IMR-90 (cell line): ENCODE measurements at regions not wholly inside any gene's neighbourhood (a gene's known extent, or its start where the extent isn't known, plus 50 kb on each side); places are given as distances from the start of the nearest gene placed in this dataset.
A peak's percentile ranks its signal among the peaks of the same experiment; 100 is the strongest.

Experiments
- ATAC-seq: fragments of 200-7000 bp; cut with Tn5 transposase; 2 replicates; pipeline ENCODE4 v1.9.1; 2020; ENCODE audit warnings: low read depth, mild to moderate bottlenecking, moderate library complexity
- BruUV-seq: library from RNA; stranded (reverse); fragments of 400-500 nt; replicated peaks from 2 replicates; lab custom pipeline; 2021; lab: Mats Ljungman, UMichigan
- CTCF ChIA-PET: fragments of 300-600 bp; formaldehyde crosslinking; extraction: SDS; loops from one replicate; lab custom pipeline; 2021; ENCODE audit warnings: antibody characterized with exemption; lab: Yijun Ruan, JAX
- POLR2A ChIA-PET: fragments of 300-600 bp; sonication (Branson Sonifier 250); formaldehyde crosslinking; loops from one replicate; lab custom pipeline; 2022; ENCODE audit warnings: antibody characterized with exemption; ENCODE audit not compliant: unreplicated experiment; lab: Charles Lee
- DNase-seq: peaks from one replicate; pipeline ENCODE4 v3.0.0; 2013
- H2AFZ ChIP-seq: replicated peaks from 2 replicates; pipeline ENCODE3; 2013; ENCODE audit warnings: low read length, mild to moderate bottlenecking; ENCODE audit not compliant: poor library complexity
- H2AK5ac ChIP-seq: 2 replicates; pipeline ENCODE4 v1.6.1; 2013; ENCODE audit warnings: low read depth, low read length, inconsistent platforms
- H2AK9ac ChIP-seq: replicated peaks from 2 replicates; pipeline ENCODE3; 2013; ENCODE audit warnings: mild to moderate bottlenecking, low read depth, low read length, moderate library complexity; ENCODE audit not compliant: poor library complexity
- H2BK120ac ChIP-seq: 2 replicates; pipeline ENCODE4 v1.6.1; 2013; ENCODE audit warnings: low read depth, low read length, inconsistent platforms
- H2BK15ac ChIP-seq: 3 replicates; pipeline ENCODE4 v1.6.1; 2013; ENCODE audit warnings: low read depth, low read length, inconsistent platforms
- H2BK20ac ChIP-seq: 2 replicates; pipeline ENCODE4 v1.6.1; 2013; ENCODE audit warnings: low read depth, mild to moderate bottlenecking, inconsistent platforms, low read length, moderate library complexity
- H2BK5ac ChIP-seq: 2 replicates; pipeline ENCODE4 v1.6.1; 2013; ENCODE audit warnings: mild to moderate bottlenecking, low read depth, low read length, inconsistent platforms; ENCODE audit not compliant: poor library complexity, severe bottlenecking
- H3K14ac ChIP-seq: replicated peaks from 2 replicates; pipeline ENCODE4 v1.6.1; 2013; ENCODE audit warnings: low read depth, low read length, inconsistent platforms
- H3K18ac ChIP-seq: 2 replicates; pipeline ENCODE4 v1.6.1; 2013; ENCODE audit warnings: low read depth, low read length, control low read depth
- H3K23ac ChIP-seq: 2 replicates; pipeline ENCODE4 v1.6.1; 2013; ENCODE audit warnings: low read depth, low read length, inconsistent platforms
- H3K27ac ChIP-seq: 2 replicates; pipeline ENCODE4 v1.5.1; 2013; ENCODE audit warnings: mild to moderate bottlenecking, control low read depth, low read length; ENCODE audit not compliant: insufficient read depth
- H3K27me3 ChIP-seq: 2 replicates; pipeline ENCODE4 v1.6.1; 2013; ENCODE audit warnings: low read length; ENCODE audit not compliant: control insufficient read depth, insufficient read depth
- H3K36me3 ChIP-seq: 2 replicates; pipeline ENCODE4 v1.6.1; 2013; ENCODE audit warnings: low read length, mixed read lengths; ENCODE audit not compliant: control insufficient read depth, insufficient read depth
- H3K4ac ChIP-seq: 2 replicates; pipeline ENCODE4 v1.6.1; 2013; ENCODE audit warnings: low read depth, low read length, inconsistent platforms
- H3K4me1 ChIP-seq: 2 replicates; pipeline ENCODE4 v1.6.1; 2013; ENCODE audit warnings: low read length, mixed read lengths; ENCODE audit not compliant: control insufficient read depth, insufficient read depth
- H3K4me2 ChIP-seq: 2 replicates; pipeline ENCODE4 v1.6.1; 2013; ENCODE audit warnings: low read depth, mild to moderate bottlenecking, control low read depth, low read length, moderate library complexity
- H3K4me3 ChIP-seq: 2 replicates; pipeline ENCODE4 v1.5.1; 2013; ENCODE audit warnings: low read depth, mild to moderate bottlenecking, control low read depth, low read length, moderate library complexity; ENCODE audit not compliant: insufficient read depth
- H3K56ac ChIP-seq: 2 replicates; pipeline ENCODE4 v1.6.1; 2013; ENCODE audit warnings: low read length, inconsistent platforms; ENCODE audit not compliant: insufficient read depth; ENCODE audit errors: extremely low read depth
- H3K79me1 ChIP-seq, 2 experiments: 2 replicates each; pipeline ENCODE4 v1.6.1; 2013; ENCODE audit warnings: low read length in 2 of 2, inconsistent platforms in 1 of 2, low read depth in 1 of 2
- H3K9ac ChIP-seq: 2 replicates; pipeline ENCODE4 v1.6.1; 2013; ENCODE audit warnings: low read depth, low read length, control low read depth
- H3K9me1 ChIP-seq: 2 replicates; pipeline ENCODE4 v1.6.1; 2013; ENCODE audit warnings: low read length, inconsistent platforms; ENCODE audit not compliant: insufficient read depth
- H3K9me3 ChIP-seq: 2 replicates; pipeline ENCODE4 v1.6.1; 2013; ENCODE audit warnings: low read length; ENCODE audit not compliant: control insufficient read depth, insufficient read depth
- H4K20me1 ChIP-seq: 2 replicates; pipeline ENCODE4 v1.6.1; 2013; ENCODE audit warnings: low read length, inconsistent platforms; ENCODE audit not compliant: insufficient read depth
- H4K5ac ChIP-seq: 2 replicates; pipeline ENCODE4 v1.6.1; 2013; ENCODE audit warnings: mild to moderate bottlenecking, low read depth, low read length, control low read depth
- H4K8ac ChIP-seq, 2 experiments: 2 replicates each; pipeline ENCODE4 v1.6.1; 2013; ENCODE audit warnings: low read depth in 2 of 2, low read length in 2 of 2, control low read depth in 1 of 2, inconsistent platforms in 1 of 2
- H4K91ac ChIP-seq: 2 replicates; pipeline ENCODE4 v1.6.1; 2013; ENCODE audit warnings: low read depth, low read length, inconsistent platforms; ENCODE audit not compliant: insufficient read depth
- BHLHE40 ChIP-seq: fragments of 150-350 bp; IDR thresholded peaks from 2 replicates; pipeline ENCODE4 v1.6.1; 2016; ENCODE audit warnings: mild to moderate bottlenecking, low read depth, low read length
- CEBPB ChIP-seq: IDR thresholded peaks from 2 replicates; pipeline ENCODE4 v1.6.1; 2012; ENCODE audit warnings: low read depth, low read length, improper control_type of control experiment
- FOS ChIP-seq: fragments of 150-350 bp; IDR thresholded peaks from 2 replicates; pipeline ENCODE4 v1.6.1; 2016; ENCODE audit warnings: low read depth, low read length
- MAZ ChIP-seq: IDR thresholded peaks from 2 replicates; pipeline ENCODE4 v1.6.1; 2012; ENCODE audit warnings: low read depth, mild to moderate bottlenecking, low read length, improper control_type of control experiment, moderate library complexity, borderline replicate concordance
- MXI1 ChIP-seq: IDR thresholded peaks from 2 replicates; pipeline ENCODE4 v1.6.1; 2012; ENCODE audit warnings: low read depth, mild to moderate bottlenecking, low read length, moderate library complexity, borderline replicate concordance
- NFE2L2 ChIP-seq: fragments of 150-350 bp; IDR thresholded peaks from 2 replicates; pipeline ENCODE4 v1.6.1; 2016; ENCODE audit warnings: low read depth, mild to moderate bottlenecking, low read length
- POLR2A ChIP-seq: IDR thresholded peaks from 2 replicates; pipeline ENCODE4 v1.6.1; 2012; ENCODE audit warnings: mild to moderate bottlenecking, low read depth, low read length
- RCOR1 ChIP-seq: IDR thresholded peaks from 2 replicates; pipeline ENCODE4 v1.6.1; 2012; ENCODE audit warnings: mild to moderate bottlenecking, low read length, improper control_type of control experiment; ENCODE audit not compliant: insufficient replicate concordance
- WGBS, 2 experiments: methylation state at CpG; one replicate each; pipeline versions ENCODE4 v1.1.5 to v1.1.7; 2013; ENCODE audit warnings: missing lambda C conversion rate in 2 of 2; ENCODE audit not compliant: insufficient read length in 1 of 2; ENCODE audit errors: extremely low coverage in 2 of 2; 5-methylcytosine and 5-hydroxymethylcytosine counted together
- dilution Hi-C: fragments of 300-500 bp; cut with HindIII; formaldehyde crosslinking; loops from one replicate; pipeline ENCODE4 v1.14.3; 2018; ENCODE audit warnings: low sequenced_read_pairs; ENCODE audit not compliant: unreplicated experiment
- in situ Hi-C: fragments of 300-500 bp; cut with MboI; formaldehyde crosslinking; loops from 3 replicates; pipeline ENCODE4 v1.14.3; 2019; ENCODE audit warnings: low sequenced_read_pairs, inconsistent platforms, mixed read lengths
- intact Hi-C: fragments of 100-400 bp; cut with micrococcal nuclease; formaldehyde crosslinking; loops from 2 replicates; pipeline ENCODE4 v1.10.0; 2022
- TF ChIP-seq, protein P1 (sequence below): fragments of 150-350 bp; IDR thresholded peaks from 2 replicates; pipeline ENCODE4 v1.6.1; 2017; ENCODE audit warnings: mild to moderate bottlenecking, antibody characterized with exemption, low read length, low read depth

DNA sequence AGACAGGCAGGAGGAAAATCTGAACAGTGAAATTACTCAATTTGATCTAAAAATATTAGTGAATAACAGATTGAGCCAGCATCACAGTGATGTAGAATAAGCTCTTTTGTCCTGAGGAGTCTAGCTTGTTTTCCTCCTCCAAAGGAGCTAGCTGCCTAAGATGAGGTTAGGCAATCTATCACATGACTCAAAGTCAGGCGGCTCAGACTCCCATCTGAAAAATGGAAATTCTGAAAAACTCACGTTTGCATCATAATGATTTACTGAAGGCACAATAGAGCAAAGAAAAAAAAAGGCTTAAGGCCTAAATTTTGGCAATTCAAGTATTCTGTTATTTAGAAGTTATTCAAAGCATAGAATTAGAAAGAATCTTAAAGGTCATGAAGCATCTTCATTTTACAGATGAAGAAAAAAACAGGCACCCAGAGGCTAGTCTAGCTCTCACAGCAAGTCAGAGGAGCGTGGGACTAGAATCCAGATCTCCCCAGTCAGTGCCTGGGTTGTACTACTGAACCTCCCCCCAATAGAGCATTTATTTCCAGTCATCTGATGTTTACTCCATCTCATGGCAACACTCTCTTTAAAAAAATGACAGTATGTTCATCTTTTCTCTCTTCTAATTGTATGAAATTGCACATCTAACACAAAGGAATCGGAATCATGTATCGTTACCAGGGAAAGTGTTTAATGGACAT, 62.5 kb upstream of the ATF3 start:
- Histone ChIP-seq H2BK120ac (peak overlapping the region; percentile 64; the same call in 1 of the 2 replicates), H3K14ac (peak overlapping the region; percentile 80; the same call in 1 of the 2 replicates), H2BK20ac (peak overlapping the region; percentile 35; the same call in 1 of the 2 replicates), H4K20me1 (no peaks in the 10 kb centered on the region), H2AK5ac (no peak overlapping the region), H3K18ac (peak overlapping the region; percentile 67; the same call in 1 of the 2 replicates), H3K4ac (peak overlapping the region; percentile 55; the same call in 1 of the 2 replicates), H3K9me3 (no peaks in the 10 kb centered on the region), H2AK9ac (no peak overlapping the region), H2BK15ac (no peak overlapping the region; the same call in 2 of the 3 replicates), H4K8ac (peak overlapping the region in 1 of 2 experiments; percentile 62; a peak in 1 of 4 replicates), H3K9me1 (no peaks in the 10 kb centered on the region), H3K27ac (peak overlapping the region; percentile 60; the same call in 1 of the 2 replicates), H3K9ac (no peak overlapping the region), H3K4me2 (no peak overlapping the region), H3K4me3 (no peak overlapping the region), H3K56ac (no peak overlapping the region), H3K79me1 (no peaks in the 10 kb centered on the region), H3K23ac (no peak overlapping the region; the same call in 1 of the 2 replicates), H3K27me3 (peaks cover 2% of the 10 kb centered on the region), H2AFZ (no peak overlapping the region), H3K36me3 (no peaks in the 10 kb centered on the region), H4K5ac (peak overlapping the region; percentile 93), H4K91ac (no peak overlapping the region; the same call in 1 of the 2 replicates), H3K4me1 (no peaks in the 10 kb centered on the region), H2BK5ac (no peak overlapping the region)
- peak; percentile 61 for DNase-seq
- BruUV-seq = no TSS peak
- in situ Hi-C loops = no loop called here
- TF ChIP-seq BHLHE40 (no peak), RCOR1 (no peak), CEBPB (peak; percentile 81), FOS (no peak), POLR2A (no peak), NFE2L2 (no peak), MXI1 (no peak), MAZ (no peak)
- TF ChIP-seq, protein P1, sequence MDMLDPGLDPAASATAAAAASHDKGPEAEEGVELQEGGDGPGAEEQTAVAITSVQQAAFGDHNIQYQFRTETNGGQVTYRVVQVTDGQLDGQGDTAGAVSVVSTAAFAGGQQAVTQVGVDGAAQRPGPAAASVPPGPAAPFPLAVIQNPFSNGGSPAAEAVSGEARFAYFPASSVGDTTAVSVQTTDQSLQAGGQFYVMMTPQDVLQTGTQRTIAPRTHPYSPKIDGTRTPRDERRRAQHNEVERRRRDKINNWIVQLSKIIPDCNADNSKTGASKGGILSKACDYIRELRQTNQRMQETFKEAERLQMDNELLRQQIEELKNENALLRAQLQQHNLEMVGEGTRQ = peak; percentile 78
- POLR2A ChIA-PET = no interaction called here
- CTCF ChIA-PET = no interaction called here
- no CpG with 5 or more reads among the region's 5 CpGs for WGBS, 2 experiments
- dilution Hi-C loops = no loop called here
- ATAC-seq = peak; percentile 68; the same call in 1 of the 2 replicates
- intact Hi-C loops = no loop called here
